Parathyroid adenoma (tissue), 2 donors: ENCODE measurements at regions not wholly inside any gene's neighbourhood (a gene's known extent, or its start where the extent isn't known, plus 50 kb on each side); places are given as distances from the start of the nearest gene placed in this dataset.

Experiments
- H2AFZ ChIP-seq: fragments of 300-600 bp; sonication (generic); one replicate; pipeline ENCODE4 v1.7.0; 2017; ENCODE audit warnings: antibody characterized with exemption, mild to moderate bottlenecking
- H3K27ac ChIP-seq: fragments of 300-600 bp; sonication (generic); one replicate; pipeline ENCODE4 v1.7.0; 2017
- H3K27me3 ChIP-seq: fragments of 300-600 bp; sonication (generic); one replicate; pipeline ENCODE4 v1.7.0; 2017; ENCODE audit warnings: low read length; ENCODE audit not compliant: control insufficient read depth, insufficient read depth
- H3K36me3 ChIP-seq: fragments of 300-600 bp; sonication (generic); one replicate; pipeline ENCODE4 v1.7.0; 2017; ENCODE audit warnings: low read length; ENCODE audit not compliant: control insufficient read depth, insufficient read depth
- H3K4me1 ChIP-seq: fragments of 300-600 bp; sonication (generic); one replicate; pipeline ENCODE4 v1.7.0; 2017; ENCODE audit warnings: control low read depth
- H3K4me2 ChIP-seq: fragments of 300-600 bp; sonication (generic); one replicate; pipeline ENCODE4 v1.7.0; 2017; ENCODE audit warnings: low read length
- H3K4me3 ChIP-seq: fragments of 300-600 bp; sonication (generic); one replicate; pipeline ENCODE4 v1.7.0; 2017; ENCODE audit warnings: low read depth, low read length
- H3K79me2 ChIP-seq: fragments of 300-600 bp; sonication (generic); one replicate; pipeline ENCODE4 v1.7.0; 2017; ENCODE audit warnings: control low read depth
- H3K9ac ChIP-seq: fragments of 300-600 bp; sonication (generic); one replicate; pipeline ENCODE4 v1.7.0; 2017; ENCODE audit warnings: mild to moderate bottlenecking
- H3K9me3 ChIP-seq: fragments of 300-600 bp; sonication (generic); one replicate; pipeline ENCODE4 v1.7.0; 2017; ENCODE audit warnings: low read length; ENCODE audit not compliant: control insufficient read depth
- CTCF ChIP-seq: fragments of 300-600 bp; sonication (generic); IDR thresholded peaks from one replicate; pipeline ENCODE4 v1.7.0; 2017; ENCODE audit warnings: antibody characterized with exemption, mild to moderate bottlenecking
- donor health status: primary hyperparathyroidism.

- H3K4me3 ChIP-seq, result peak overlapping the region; percentile 34
- H3K4me1 ChIP-seq, result peaks cover 35% of the 10 kb centered on the region
Measured at GRCh38 chr11:47918370-47918690, 62.0 kb upstream of the PTPRJ start.

DNA sequence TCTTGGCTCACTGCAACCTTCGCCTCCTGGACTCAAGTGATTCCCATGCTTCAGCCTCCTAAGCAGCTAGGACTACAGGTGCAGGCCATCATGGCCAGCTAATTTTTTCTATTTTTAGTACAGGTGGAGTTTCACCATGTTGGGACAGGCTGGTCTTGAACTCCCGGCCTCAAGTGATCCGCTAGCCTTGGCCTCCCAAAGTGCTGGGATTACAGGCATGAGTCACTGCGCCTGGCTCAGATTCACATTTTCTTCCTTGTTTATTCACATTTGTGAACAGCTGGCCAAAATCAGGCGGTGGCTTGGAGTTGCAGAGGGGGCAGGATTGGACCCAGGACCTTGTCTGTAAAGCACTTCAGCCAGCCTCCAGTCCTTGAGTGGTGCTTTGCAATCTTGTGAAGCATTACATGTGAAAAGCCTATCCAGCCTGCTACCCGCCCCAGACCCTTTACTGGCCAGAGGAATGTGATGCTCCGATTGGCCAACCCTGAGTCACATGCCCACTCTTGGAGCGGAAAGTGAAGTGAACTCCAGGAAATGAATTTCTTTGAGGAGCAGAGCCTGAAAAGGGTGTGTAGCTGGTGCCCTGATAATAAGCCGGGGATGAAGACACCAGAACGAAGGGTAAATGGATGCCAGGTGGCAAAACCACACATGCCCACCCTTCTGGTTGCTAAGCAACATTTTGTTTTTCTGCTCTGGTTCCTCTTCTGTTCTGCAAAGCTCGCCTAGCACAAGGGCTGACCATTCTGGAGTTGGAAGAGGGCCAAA, 62.6 kb upstream of the PTPRJ start:
- Histone ChIP-seq H3K4me2 (peak overlapping the region; percentile 47), H3K36me3 (no peaks in the 10 kb centered on the region), H3K4me3 (peak overlapping the region; percentile 34), H3K4me1 (peaks cover 35% of the 10 kb centered on the region), H3K79me2 (no peaks in the 10 kb centered on the region), H3K9ac (no peak overlapping the region), H2AFZ (peak overlapping the region; percentile 61), H3K27me3 (no peaks in the 10 kb centered on the region), H3K27ac (peak overlapping the region; percentile 89), H3K9me3 (no peaks in the 10 kb centered on the region)
- no peak for TF ChIP-seq CTCF

More at GRCh38 chr11:47918370-47918690, 62.0 kb upstream of the PTPRJ start:
- no peaks in the 10 kb centered on the region for H3K27me3 ChIP-seq
- H3K9ac ChIP-seq, result no peak overlapping the region
- no peaks in the 10 kb centered on the region for H3K36me3 ChIP-seq
- H2AFZ ChIP-seq, result peak overlapping the region; percentile 61
- H3K27ac ChIP-seq, result peak overlapping the region; percentile 89
- no peak for TF ChIP-seq CTCF
- no peaks in the 10 kb centered on the region for H3K9me3 ChIP-seq
- H3K4me2 ChIP-seq, result peak overlapping the region; percentile 47
- no peaks in the 10 kb centered on the region for H3K79me2 ChIP-seq

GRCh38 chr11:47916361-47916841, 64.0 kb upstream of the PTPRJ start:
- peak overlapping the region; percentile 56 for H2AFZ ChIP-seq
- H3K79me2 ChIP-seq, result no peaks in the 10 kb centered on the region
- no peaks in the 10 kb centered on the region for H3K36me3 ChIP-seq
- H3K9me3 ChIP-seq, result no peaks in the 10 kb centered on the region
- H3K4me1 ChIP-seq, result peaks cover 35% of the 10 kb centered on the region
- TF ChIP-seq CTCF, result no peak
- no peaks in the 10 kb centered on the region for H3K27me3 ChIP-seq
- H3K4me2 ChIP-seq, result peak overlapping the region; percentile 32
- H3K4me3 ChIP-seq, result no peak overlapping the region
- peak overlapping the region; percentile 89 for H3K27ac ChIP-seq
- H3K9ac ChIP-seq, result no peak overlapping the region

DNA sequence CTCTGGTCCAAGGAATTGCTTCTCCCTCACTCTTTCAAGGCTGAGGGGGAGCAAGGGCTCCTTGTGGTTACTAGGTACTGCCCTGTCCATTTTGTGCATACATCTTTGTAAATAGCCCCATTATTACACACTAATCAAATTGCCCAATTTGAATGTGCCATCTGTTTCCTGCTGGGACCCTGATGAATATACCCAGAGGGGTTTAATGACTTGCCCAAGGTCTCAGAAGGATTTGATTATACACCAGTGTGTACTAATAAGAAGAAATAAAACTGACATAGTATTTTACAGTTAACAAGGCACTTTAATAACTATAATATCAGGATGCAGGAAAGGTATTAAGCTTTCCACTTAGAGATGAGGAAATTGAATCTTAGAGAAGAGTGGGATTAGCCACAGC, 64.6 kb upstream of the PTPRJ start:
- H3K9ac ChIP-seq, result no peak overlapping the region
- no peaks in the 10 kb centered on the region for H3K27me3 ChIP-seq
- no peaks in the 10 kb centered on the region for H3K9me3 ChIP-seq
- H3K36me3 ChIP-seq, result no peaks in the 10 kb centered on the region
- H3K4me3 ChIP-seq, result no peak overlapping the region
- H3K79me2 ChIP-seq, result no peaks in the 10 kb centered on the region
- H3K27ac ChIP-seq, result peak overlapping the region; percentile 89
- H3K4me2 ChIP-seq, result no peak overlapping the region
- peak overlapping the region; percentile 56 for H2AFZ ChIP-seq
- H3K4me1 ChIP-seq, result peaks cover 31% of the 10 kb centered on the region
- TF ChIP-seq CTCF, result no peak

DNA sequence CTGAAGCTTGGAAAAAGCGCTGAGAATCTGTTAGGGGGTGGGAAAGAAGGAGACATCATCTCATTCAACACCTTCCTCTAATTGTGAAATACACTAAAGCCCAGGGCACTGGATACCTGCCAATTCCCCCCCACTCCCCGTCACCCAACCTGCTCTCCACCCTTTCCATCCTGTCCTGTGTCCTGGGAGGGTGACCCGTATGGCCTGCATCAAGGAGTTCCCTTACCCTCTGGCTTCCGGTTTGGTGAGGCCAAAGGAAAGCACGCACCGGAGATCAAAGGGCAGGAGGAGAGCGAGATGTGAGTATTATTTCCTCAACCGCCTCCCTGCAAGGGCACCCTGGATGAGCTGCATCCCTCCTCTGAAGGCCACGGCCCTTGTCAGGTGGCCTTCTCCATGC, 65.0 kb upstream of the PTPRJ start:
- peak overlapping the region; percentile 36 for H2AFZ ChIP-seq
- H3K79me2 ChIP-seq, result no peaks in the 10 kb centered on the region
- H3K9ac ChIP-seq, result no peak overlapping the region
- peak overlapping the region; percentile 89 for H3K27ac ChIP-seq
- H3K4me1 ChIP-seq, result peaks cover 31% of the 10 kb centered on the region
- TF ChIP-seq CTCF, result no peak
- no peak overlapping the region for H3K4me2 ChIP-seq
- H3K27me3 ChIP-seq, result no peaks in the 10 kb centered on the region
- no peak overlapping the region for H3K4me3 ChIP-seq
- no peaks in the 10 kb centered on the region for H3K9me3 ChIP-seq
- H3K36me3 ChIP-seq, result no peaks in the 10 kb centered on the region
